ENCODE measurements at regions not wholly inside any gene's neighbourhood (a gene's known extent, or its start where the extent isn't known, plus 50 kb on each side); places are given as distances from the start of the nearest gene placed in this dataset.

GRCh38 chr11:80129396-80129795, 688.6 kb upstream of the TENM4 start:
- TF ChIP-seq CTCF (IDR thresholded peaks at IDR 0.05) (no peak), POLR2A (IDR thresholded peaks at IDR 0.05) (no peak)

Data from adrenal gland (tissue), 5 donors.